Activated effector memory CD4-positive, alpha-beta T cell treated with Interleukin-2 at 50 U/mL for 16 hours (primary cell): ENCODE measurements at regions not wholly inside any gene's neighbourhood (a gene's known extent, or its start where the extent isn't known, plus 50 kb on each side); places are given as distances from the start of the nearest gene placed in this dataset.

Experiments used
- DNase-seq: peaks from one replicate; pipeline ENCODE4 v3.0.0-alpha.2; 2020

- DNase-seq, result no peak
Observed at GRCh38 chr12:92489781-92490180, 213.0 kb upstream of the PLEKHG7 start.

GRCh38 chr12:92488735-92489134 lies 214.1 kb upstream of the PLEKHG7 start:
- DNase-seq, result no peak

DNA sequence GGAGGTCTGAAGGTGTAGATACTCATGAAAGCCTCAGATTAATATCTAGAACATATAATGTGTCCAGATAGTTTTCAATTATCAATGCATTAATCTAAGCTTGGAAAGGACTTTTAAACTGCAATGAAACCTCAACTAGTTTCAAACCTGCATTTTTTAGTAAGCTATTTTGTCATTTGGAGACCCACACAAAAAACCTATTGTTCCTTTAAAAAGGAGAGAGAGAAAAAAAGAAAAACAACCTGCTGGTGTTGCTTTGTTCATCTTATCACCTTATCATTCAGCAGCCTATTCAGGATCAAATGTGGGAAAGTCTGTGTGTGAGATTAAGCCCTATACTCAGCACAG lies 215.7 kb upstream of the PLEKHG7 start:
- no peak for DNase-seq

GRCh38 chr12:92486443-92487137 lies 216.2 kb upstream of the PLEKHG7 start:
- DNase-seq, result no peak

GRCh38 chr12:92485351-92486348 lies 217.1 kb upstream of the PLEKHG7 start:
- no peak for DNase-seq

- no peak for DNase-seq
Observed at GRCh38 chr12:92482599-92482998, 220.2 kb upstream of the PLEKHG7 start.

DNA sequence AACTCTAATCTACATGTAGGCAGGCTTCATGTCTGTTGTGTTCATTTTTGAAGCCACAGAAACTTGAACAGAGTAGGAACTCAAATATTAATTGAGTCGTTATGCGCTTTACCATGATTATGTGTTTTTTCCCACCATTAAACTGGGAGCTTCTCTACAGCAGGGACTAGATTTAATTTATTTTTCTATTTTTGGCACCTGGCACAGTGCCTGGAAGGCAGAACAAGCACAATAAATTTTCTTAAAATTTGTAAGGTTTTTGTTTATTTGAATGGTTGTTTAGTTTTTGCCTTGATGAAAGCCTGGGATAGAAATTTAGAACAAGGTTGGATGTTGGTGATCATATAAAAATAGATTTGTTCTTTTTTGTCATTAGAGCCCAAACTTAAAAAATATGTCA lies 221.7 kb upstream of the PLEKHG7 start:
- no peak for DNase-seq

GRCh38 chr12:92478692-92479091 lies 224.1 kb upstream of the PLEKHG7 start:
- DNase-seq, result no peak

- no peak for DNase-seq
Observed at GRCh38 chr12:92476844-92477243, 225.9 kb upstream of the PLEKHG7 start.

DNA sequence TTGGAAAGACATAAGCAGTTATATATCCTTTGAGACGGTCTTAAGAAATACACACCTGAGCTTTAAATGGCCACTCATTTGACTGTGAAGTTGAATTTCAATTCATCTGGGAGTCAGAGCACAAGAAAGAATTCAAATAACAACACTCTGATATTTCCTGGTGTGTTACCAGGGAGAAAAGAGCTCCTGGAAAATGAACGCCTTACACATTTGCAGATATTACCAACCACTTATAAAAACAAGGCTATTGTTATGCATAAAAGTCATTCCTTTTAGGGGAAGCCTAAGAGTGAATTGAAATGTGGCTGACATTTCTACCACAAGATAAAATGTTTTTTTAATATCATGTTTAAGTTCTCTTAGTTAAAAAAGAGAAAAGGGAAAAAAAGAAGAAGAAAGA lies 229.2 kb upstream of the PLEKHG7 start:
- no peak for DNase-seq

GRCh38 chr12:92472201-92472600 lies 230.6 kb upstream of the PLEKHG7 start:
- DNase-seq, result no peak

- DNase-seq, result no peak
Observed at GRCh38 chr12:92471551-92471950, 231.2 kb upstream of the PLEKHG7 start.

- DNase-seq, result no peak
Observed at GRCh38 chr12:92470608-92471021, 232.2 kb upstream of the PLEKHG7 start.

- DNase-seq, result no peak
Observed at GRCh38 chr12:92469837-92470236, 233.0 kb upstream of the PLEKHG7 start.

DNA sequence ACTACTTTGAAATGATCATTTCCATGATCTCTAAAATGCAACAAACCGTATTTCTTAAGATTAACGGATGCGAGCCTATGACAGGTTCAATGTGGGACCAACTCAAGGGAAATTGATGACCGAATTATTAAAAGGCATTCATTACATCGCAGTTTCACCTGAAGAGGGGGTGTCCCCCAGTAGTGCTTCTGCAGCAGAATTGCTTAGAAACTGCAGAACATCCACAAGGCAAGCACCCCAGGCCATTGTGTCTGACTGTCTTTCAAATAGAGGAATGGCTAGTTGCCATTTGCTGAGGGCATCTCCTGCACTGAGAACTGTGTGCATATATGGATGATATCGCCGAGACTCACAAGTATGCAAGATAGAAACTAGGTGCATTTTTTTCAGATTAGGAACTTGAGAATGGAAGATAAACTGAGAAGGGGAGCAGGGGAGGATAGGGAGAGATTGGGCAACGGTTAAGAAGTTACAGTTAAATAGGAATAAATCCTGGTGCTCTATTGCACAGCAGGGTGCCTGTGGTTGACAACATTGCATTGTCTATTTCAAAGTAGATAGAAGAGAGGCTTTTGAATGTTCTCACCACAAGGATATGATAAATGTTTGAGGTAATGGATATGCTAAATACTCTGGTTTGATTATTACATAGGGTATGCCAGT lies 234.3 kb upstream of the PLEKHG7 start:
- DNase-seq, result no peak

GRCh38 chr12:92467886-92468285 lies 234.9 kb upstream of the PLEKHG7 start:
- no peak for DNase-seq

GRCh38 chr12:92466391-92467305 lies 236.1 kb upstream of the PLEKHG7 start:
- no peak for DNase-seq

- no peak for DNase-seq
Observed at GRCh38 chr12:92465786-92466295, 236.9 kb upstream of the PLEKHG7 start.

DNA sequence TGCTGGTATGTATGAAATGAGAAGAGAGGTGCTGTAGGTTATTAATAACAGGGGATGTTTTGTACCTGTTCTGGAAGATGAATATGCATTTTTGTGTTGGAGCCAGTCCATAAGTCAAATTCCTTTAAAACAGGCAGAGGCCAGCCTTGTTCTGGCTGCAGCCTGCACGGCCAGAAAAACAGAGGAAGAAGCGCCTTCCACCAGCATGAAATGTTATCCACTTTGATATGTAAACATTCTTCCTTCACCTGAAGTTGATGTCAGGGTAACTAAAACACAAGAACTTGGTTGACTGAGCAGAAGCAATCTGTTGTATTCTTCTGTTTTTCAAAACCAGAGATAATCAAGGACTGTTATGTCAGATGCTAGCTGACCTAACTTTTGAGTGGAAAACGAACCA lies 237.9 kb upstream of the PLEKHG7 start:
- no peak for DNase-seq

GRCh38 chr12:92463171-92463570 lies 239.6 kb upstream of the PLEKHG7 start:
- DNase-seq, result no peak

DNA sequence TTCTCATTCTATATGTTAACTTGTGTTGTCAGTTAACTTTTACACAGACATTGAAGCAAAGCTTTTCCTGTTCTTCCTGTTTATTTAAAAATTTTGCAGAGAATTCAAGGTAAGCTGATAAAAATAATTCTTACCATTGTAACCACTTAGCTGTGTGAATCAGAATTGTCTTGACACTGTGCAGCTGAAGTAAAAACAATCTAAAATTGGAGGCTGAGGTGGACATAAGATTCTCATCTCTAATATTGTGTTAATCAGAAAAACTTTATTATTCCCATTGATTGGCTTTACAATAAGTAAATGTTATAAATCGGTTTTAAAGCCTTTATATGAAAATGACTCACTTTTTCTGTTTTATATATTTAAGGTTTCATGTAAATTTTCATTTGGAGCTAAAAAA lies 240.3 kb upstream of the PLEKHG7 start:
- DNase-seq, result no peak

DNA sequence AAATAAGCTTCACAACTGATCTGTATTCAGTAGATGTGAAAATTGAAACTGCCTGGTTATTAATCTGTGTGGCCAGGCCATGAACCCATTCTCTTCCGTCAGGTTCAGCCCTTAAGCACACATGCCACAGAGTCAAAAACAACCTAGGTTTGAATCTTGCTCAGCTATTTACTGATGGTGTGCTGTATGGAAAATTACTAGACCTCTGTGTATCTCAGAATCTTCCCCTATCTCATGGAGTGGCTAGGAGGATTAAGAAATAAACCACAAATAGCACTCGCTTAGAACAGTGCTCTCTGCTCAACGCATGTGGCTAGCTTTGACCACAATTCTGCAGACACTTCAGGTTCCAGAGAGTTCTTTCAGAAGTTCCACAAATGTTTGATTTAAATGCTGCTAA lies 240.7 kb upstream of the PLEKHG7 start:
- DNase-seq, result no peak
